ENCODE measurements at regions not wholly inside any gene's neighbourhood (a gene's known extent, or its start where the extent isn't known, plus 50 kb on each side); places are given as distances from the start of the nearest gene placed in this dataset.

- CTCF ChIA-PET = interaction anchor here (7.8 kb wide), 1 partner anchor 14 kb away, joined by 40 read pairs; no protein-coding TSS in a partner anchor
- POLR2A ChIA-PET = no interaction called here
Measured at GRCh38 chr2:41187376-41188122, 735.7 kb upstream of the SLC8A1 start.

GRCh38 chr2:41194230-41194629 is 742.3 kb upstream of the SLC8A1 start:
- CTCF ChIA-PET = interaction anchor here (1.9 to 7.8 kb wide), 2 partner anchors 7 to 11 kb away, joined by 6 to 40 read pairs; no protein-coding TSS in a partner anchor
- TF ChIP-seq CTCF (IDR thresholded peaks at IDR 0.05; ENCODE audit: control extremely low read depth, extremely low read depth, low read depth, missing control alignments) = no peak
- DNase-seq (ENCODE audit: extremely low spot score) = no peak
- POLR2A ChIA-PET = no interaction called here

More at GRCh38 chr2:41187376-41188122, 735.7 kb upstream of the SLC8A1 start:
- DNase-seq (ENCODE audit: extremely low spot score) = no peak
- TF ChIP-seq CTCF (IDR thresholded peaks at IDR 0.05; ENCODE audit: control extremely low read depth, extremely low read depth, low read depth, missing control alignments) = no peak

- CTCF ChIA-PET = no interaction called here
- TF ChIP-seq CTCF (IDR thresholded peaks at IDR 0.05; ENCODE audit: control extremely low read depth, extremely low read depth, low read depth, missing control alignments) = no peak
- POLR2A ChIA-PET = no interaction called here
- DNase-seq (ENCODE audit: extremely low spot score) = no peak
Measured at GRCh38 chr2:41197781-41198180, 745.9 kb upstream of the SLC8A1 start.

GRCh38 chr2:41199334-41199733 is 747.4 kb upstream of the SLC8A1 start:
- TF ChIP-seq CTCF (IDR thresholded peaks at IDR 0.05; ENCODE audit: control extremely low read depth, extremely low read depth, low read depth, missing control alignments) = no peak
- ChIA-PET POLR2A (no interaction called here), CTCF (interaction anchor here (6.0 kb wide), 1 partner anchor 8 kb away, joined by 40 read pairs; no protein-coding TSS in a partner anchor)
- no peak for DNase-seq (ENCODE audit: extremely low spot score)

GRCh38 chr2:41204315-41204714 is 752.4 kb upstream of the SLC8A1 start:
- CTCF ChIA-PET = interaction anchor here (6.0 kb wide), 1 partner anchor 13 kb away, joined by 40 read pairs; no protein-coding TSS in a partner anchor
- no peak for TF ChIP-seq CTCF (IDR thresholded peaks at IDR 0.05; ENCODE audit: control extremely low read depth, extremely low read depth, low read depth, missing control alignments)
- POLR2A ChIA-PET = no interaction called here
- DNase-seq (ENCODE audit: extremely low spot score) = no peak

GRCh38 chr2:41206004-41206403 is 754.1 kb upstream of the SLC8A1 start:
- DNase-seq (ENCODE audit: extremely low spot score) = no peak
- POLR2A ChIA-PET = no interaction called here
- CTCF ChIA-PET = no interaction called here
- no peak for TF ChIP-seq CTCF (IDR thresholded peaks at IDR 0.05; ENCODE audit: control extremely low read depth, extremely low read depth, low read depth, missing control alignments)

All from GM10248 (cell line).